ENCODE measurements at regions not wholly inside any gene's neighbourhood (a gene's known extent, or its start where the extent isn't known, plus 50 kb on each side); places are given as distances from the start of the nearest gene placed in this dataset.
A peak's percentile ranks its signal among the peaks of the same experiment; 100 is the strongest.

DNA sequence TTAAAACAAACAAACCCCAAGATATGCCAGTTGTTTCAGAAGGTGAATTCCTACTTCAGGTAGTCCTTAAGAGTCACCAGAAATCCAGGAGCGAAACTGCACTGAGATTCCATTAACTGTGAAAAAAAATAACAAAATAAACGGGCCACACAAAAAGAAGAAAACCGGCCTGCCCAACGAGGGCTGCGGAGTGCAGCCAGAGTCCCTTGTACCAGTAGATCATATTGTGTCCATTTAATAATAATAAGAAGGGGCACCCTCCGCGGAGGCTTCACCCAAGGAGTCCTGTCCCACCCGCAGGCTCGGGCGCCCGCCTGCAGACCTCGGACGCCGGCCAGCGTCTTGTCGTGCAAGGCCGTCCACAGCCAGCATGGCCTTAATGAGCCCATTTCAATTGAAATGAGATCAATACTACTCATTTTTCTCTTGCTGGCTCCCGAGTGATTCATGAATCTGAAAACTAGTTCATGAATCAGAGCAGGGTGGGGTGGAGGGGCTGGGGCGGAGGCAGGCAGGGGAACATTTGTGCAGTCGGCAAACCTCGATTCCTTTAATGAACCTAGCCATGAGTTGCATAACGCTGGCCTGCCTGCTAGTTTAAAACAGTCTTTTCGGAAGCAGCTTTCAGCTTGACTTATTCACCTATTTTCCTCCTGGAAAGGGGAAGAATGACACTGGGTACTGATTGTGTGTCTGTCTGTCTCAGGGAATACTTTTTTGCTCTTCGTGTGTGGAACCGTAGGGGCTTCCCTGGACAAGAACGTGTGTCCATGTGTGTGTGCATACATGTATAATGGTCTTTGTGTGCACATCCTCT is 113.1 kb upstream of the IRF2BP2 start:
- Histone ChIP-seq H3K36me3 (no peaks in the 10 kb centered on the region), H3K4me3 (peak overlapping the region in 1 of 4 donors; percentile 14), H3K9me3 (no peaks in the 10 kb centered on the region), H3K4me1 (peaks cover 73 to 93% (median 77%) of the 10 kb centered on the region in 4 donors), H3K27me3 (no peaks in the 10 kb centered on the region), H3K27ac (peak overlapping the region; percentile 97 to 99 (median 98))
- intact Hi-C loops (cut with DNase I; ENCODE audit: low total_unique reads) = loop anchor here (1.0 to 10.0 kb wide), 3 partner anchors 202 to 254 kb away; no protein-coding TSS in a partner anchor
- in situ Hi-C loops (cut with MboI; ENCODE audit: low pct_ligation_motif_present in 1 of 4, low pct_unique_long_range_greater_than_20kb in 1 of 4, low sequenced_read_pairs in 3 of 4) = loop anchor here (10.0 to 25.0 kb wide), 6 partner anchors 108 to 362 kb away; partner anchors contain the start of gene IRF2BP2 (in 1 of the 4)
- WGBS, 2 donors (ENCODE audit: low coverage in 1 of 2) = 28 to 49% methylated on average over 12 to 26 of the region's 26 CpGs
- DNase-seq = peak; percentile 73
- TF ChIP-seq POLR2AphosphoS5 (IDR thresholded peaks at IDR 0.05) (peak in 2 of 3 donors; percentile 7 to 33), POLR2A (IDR thresholded peaks at IDR 0.05) (no peak)

DNA sequence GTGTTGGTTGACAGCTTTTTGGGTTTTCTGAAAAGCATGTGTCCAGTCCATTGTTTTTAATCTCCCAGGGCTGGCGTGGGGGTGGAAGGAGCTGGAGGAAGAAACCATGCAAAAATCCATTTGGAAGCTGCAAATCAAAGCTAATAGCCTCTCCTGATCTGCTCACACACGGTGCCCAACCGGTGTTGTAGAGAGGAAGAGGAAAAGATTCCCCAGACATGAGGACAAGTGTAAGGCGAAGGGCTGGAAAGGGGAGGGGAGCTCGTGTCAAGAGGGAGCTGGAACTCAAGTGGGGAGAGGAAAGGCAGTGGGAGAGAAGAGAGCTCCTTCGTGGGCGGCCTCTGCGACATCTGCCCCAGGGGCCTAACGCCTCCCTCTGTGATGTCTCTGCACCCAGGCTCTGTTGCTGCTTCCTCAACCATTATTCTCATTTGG is 112.3 kb upstream of the IRF2BP2 start:
- WGBS, 2 donors (ENCODE audit: low coverage in 1 of 2) = 30 to 62% methylated on average over 6 to 9 of the region's 9 CpGs
- TF ChIP-seq EP300 (IDR thresholded peaks at IDR 0.05; ENCODE audit: low read depth) (no peak), POLR2A (IDR thresholded peaks at IDR 0.05) (no peak), POLR2AphosphoS5 (IDR thresholded peaks at IDR 0.05) (no peak)
- TF ChIP-seq, protein P1, sequence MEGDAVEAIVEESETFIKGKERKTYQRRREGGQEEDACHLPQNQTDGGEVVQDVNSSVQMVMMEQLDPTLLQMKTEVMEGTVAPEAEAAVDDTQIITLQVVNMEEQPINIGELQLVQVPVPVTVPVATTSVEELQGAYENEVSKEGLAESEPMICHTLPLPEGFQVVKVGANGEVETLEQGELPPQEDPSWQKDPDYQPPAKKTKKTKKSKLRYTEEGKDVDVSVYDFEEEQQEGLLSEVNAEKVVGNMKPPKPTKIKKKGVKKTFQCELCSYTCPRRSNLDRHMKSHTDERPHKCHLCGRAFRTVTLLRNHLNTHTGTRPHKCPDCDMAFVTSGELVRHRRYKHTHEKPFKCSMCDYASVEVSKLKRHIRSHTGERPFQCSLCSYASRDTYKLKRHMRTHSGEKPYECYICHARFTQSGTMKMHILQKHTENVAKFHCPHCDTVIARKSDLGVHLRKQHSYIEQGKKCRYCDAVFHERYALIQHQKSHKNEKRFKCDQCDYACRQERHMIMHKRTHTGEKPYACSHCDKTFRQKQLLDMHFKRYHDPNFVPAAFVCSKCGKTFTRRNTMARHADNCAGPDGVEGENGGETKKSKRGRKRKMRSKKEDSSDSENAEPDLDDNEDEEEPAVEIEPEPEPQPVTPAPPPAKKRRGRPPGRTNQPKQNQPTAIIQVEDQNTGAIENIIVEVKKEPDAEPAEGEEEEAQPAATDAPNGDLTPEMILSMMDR (IDR thresholded peaks at IDR 0.05) = no peak
- Histone ChIP-seq H3K36me3 (no peaks in the 10 kb centered on the region), H3K9me3 (no peaks in the 10 kb centered on the region), H3K27ac (peak overlapping the region; percentile 97 to 99 (median 98)), H3K27me3 (no peaks in the 10 kb centered on the region), H3K4me1 (peaks cover 79 to 97% (median 83%) of the 10 kb centered on the region in 4 donors), H3K4me3 (no peak overlapping the region)
- DNase-seq = no peak
- intact Hi-C loops (cut with DNase I; ENCODE audit: low total_unique reads) (loop anchor here (1.0 to 10.0 kb wide), 3 partner anchors 201 to 255 kb away; no protein-coding TSS in a partner anchor), in situ Hi-C loops (cut with MboI; ENCODE audit: low pct_ligation_motif_present in 1 of 4, low pct_unique_long_range_greater_than_20kb in 1 of 4, low sequenced_read_pairs in 3 of 4) (loop anchor here (10.0 to 25.0 kb wide), 6 partner anchors 107 to 363 kb away; partner anchors contain the start of gene IRF2BP2 (in 1 of the 4))

DNA sequence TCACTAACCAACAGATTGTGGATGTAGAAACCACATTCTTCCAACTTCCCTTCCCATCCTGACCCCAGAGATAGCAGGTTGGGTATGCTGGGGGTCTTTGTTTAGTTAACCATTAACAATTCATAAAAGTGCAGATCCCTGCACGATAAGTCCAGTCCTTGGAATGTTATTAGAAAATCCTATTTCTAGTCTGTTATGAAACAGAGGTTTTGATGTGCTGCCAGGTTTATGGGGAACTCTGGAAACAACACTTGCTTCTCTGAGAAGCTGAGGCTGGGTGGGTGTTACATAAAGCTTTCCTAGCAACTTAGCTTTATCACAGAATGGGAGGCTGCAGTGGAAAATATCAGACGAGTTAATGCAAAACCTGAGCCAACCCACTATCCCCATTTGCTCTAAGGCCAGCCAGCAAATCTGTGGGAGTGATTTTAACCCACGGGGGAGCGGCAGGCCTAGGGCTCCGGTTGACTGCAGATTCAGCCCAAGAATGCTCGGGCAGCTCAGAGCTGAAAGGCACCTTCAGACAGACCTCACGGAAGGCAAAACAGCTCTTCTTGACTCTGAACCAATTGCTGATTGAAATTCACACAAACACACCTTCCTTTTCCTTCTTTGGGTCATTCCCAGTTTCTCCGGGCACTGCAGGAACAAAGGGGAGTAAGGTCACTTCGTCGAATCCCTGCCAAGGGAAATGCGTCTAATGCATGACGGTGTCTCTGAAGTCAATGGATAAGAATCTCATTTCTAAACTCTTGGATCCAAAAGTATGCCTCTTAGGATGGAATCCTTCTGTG is 111.7 kb upstream of the IRF2BP2 start:
- no peaks in the 10 kb centered on the region for H3K9me3 ChIP-seq
- intact Hi-C loops (cut with DNase I; ENCODE audit: low total_unique reads) = loop anchor here (1.0 to 10.0 kb wide), 3 partner anchors 200 to 256 kb away; no protein-coding TSS in a partner anchor
- H3K4me3 ChIP-seq = no peak overlapping the region
- peak; percentile 54 for DNase-seq
- H3K4me1 ChIP-seq = peaks cover 79 to 97% (median 84%) of the 10 kb centered on the region in 4 donors
- TF ChIP-seq EP300 (IDR thresholded peaks at IDR 0.05; ENCODE audit: low read depth) (peak; percentile 80), POLR2AphosphoS5 (IDR thresholded peaks at IDR 0.05) (peak; percentile 62 to 73 (median 68)), POLR2A (IDR thresholded peaks at IDR 0.05) (no peak)
- TF ChIP-seq, protein P1 (IDR thresholded peaks at IDR 0.05) = no peak
- H3K27ac ChIP-seq = peak overlapping the region; percentile 97 to 99 (median 98)
- no peaks in the 10 kb centered on the region for H3K36me3 ChIP-seq
- H3K27me3 ChIP-seq = no peaks in the 10 kb centered on the region
- in situ Hi-C loops (cut with MboI; ENCODE audit: low pct_ligation_motif_present in 1 of 4, low pct_unique_long_range_greater_than_20kb in 1 of 4, low sequenced_read_pairs in 3 of 4) = loop anchor here (10.0 to 25.0 kb wide), 6 partner anchors 107 to 363 kb away; partner anchors contain the start of gene IRF2BP2 (in 1 of the 4)
- 20 to 37% methylated on average over 5 to 12 of the region's 12 CpGs for WGBS, 2 donors (ENCODE audit: low coverage in 1 of 2)

DNA sequence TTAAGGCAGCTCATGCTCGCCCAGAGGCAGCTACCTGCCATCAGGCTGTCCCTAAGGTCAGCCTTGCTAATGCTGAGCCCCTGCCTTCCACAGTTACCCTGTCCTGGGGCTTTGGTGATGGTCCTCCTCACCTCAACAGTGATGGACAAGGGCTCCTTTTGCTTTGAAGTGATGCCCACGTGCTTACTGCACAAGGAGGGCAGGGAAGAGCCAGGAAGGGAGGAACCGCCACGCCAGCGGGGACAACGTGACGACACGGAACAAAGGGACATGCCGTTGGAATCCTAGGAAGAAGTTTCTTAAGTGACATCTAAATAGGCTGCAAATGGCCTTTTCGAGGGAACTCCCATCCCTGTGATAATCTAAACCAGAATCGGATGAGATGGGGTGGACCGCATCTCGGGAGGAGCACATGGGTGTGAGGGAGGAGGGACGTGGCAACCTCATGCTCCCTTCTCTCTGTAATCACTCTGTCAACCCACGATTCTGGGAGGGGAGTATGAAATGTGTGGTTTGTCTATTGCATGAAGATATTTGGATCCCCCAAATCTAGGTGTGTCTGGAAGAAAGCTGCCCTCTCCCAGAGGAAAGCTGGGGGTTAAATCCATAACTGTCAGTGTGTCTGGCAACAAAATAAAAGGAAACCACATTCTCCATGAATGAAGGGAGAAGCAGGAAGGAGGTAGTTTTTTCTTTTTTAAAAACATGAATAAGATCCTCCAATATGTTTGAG is 110.9 kb upstream of the IRF2BP2 start:
- Histone ChIP-seq H3K9me3 (no peaks in the 10 kb centered on the region), H3K4me3 (no peak overlapping the region), H3K27ac (peak overlapping the region; percentile 97 to 99 (median 98)), H3K27me3 (no peaks in the 10 kb centered on the region), H3K4me1 (peaks cover 78 to 97% (median 84%) of the 10 kb centered on the region in 4 donors), H3K36me3 (no peaks in the 10 kb centered on the region)
- in situ Hi-C loops (cut with MboI; ENCODE audit: low pct_ligation_motif_present in 1 of 4, low pct_unique_long_range_greater_than_20kb in 1 of 4, low sequenced_read_pairs in 3 of 4) = loop anchor here (10.0 to 25.0 kb wide), 6 partner anchors 106 to 364 kb away; partner anchors contain the start of gene IRF2BP2 (in 1 of the 4)
- intact Hi-C loops (cut with DNase I; ENCODE audit: low total_unique reads) = loop anchor here (5.0 to 10.0 kb wide), 2 partner anchors 226 to 256 kb away; no protein-coding TSS in a partner anchor
- DNase-seq = no peak
- WGBS, 2 donors (ENCODE audit: low coverage in 1 of 2) = 75 to 78% methylated on average over 6 to 15 of the region's 15 CpGs
- TF ChIP-seq POLR2A (IDR thresholded peaks at IDR 0.05) (no peak), POLR2AphosphoS5 (IDR thresholded peaks at IDR 0.05) (no peak), EP300 (IDR thresholded peaks at IDR 0.05; ENCODE audit: low read depth) (no peak)
- TF ChIP-seq, protein P1 (IDR thresholded peaks at IDR 0.05) = no peak

Measured in transverse colon (tissue), 4 donors.